GM18498 (cell line): ENCODE measurements at regions not wholly inside any gene's neighbourhood (a gene's known extent, or its start where the extent isn't known, plus 50 kb on each side); places are given as distances from the start of the nearest gene placed in this dataset.

Source experiments
- ATAC-seq: cut with Tn5 transposase; IDR thresholded peaks from one replicate; pipeline ENCODE4 v1.9.1; 2021; ENCODE audit warnings: mild to moderate bottlenecking, moderate library complexity; ENCODE audit not compliant: unreplicated experiment

- no peak for ATAC-seq
Observed at GRCh38 chr2:16615687-16616615, 49.7 kb downstream of the CYRIA start.

GRCh38 chr2:16615246-16615645 lies 50.4 kb downstream of the CYRIA start:
- no peak for ATAC-seq

GRCh38 chr2:16614314-16614860 lies 51.2 kb downstream of the CYRIA start:
- no peak for ATAC-seq

DNA sequence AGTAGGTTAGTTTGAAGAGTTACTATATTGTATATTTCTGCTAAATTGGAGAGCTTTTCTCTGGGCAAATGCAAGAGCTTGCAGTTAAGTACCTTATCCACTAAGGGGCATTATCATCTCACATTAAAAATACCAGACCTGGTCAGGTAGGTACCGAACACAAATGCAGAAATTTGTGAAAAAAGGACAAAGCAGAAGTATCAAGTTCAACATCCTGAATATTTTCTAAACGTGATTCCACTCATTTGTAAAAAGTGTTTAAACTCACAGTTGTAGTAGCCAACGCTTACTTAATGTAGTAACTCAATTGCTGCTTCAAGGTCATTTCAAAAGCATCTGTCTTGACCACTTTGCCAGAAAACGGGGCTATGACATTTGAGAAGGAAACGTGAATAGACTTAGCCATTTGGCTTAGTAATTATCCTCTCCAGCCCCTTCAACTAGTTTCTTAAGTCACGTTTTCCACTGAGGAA lies 52.1 kb downstream of the CYRIA start:
- no peak for ATAC-seq

GRCh38 chr2:16612490-16612889 lies 53.1 kb downstream of the CYRIA start:
- no peak for ATAC-seq

DNA sequence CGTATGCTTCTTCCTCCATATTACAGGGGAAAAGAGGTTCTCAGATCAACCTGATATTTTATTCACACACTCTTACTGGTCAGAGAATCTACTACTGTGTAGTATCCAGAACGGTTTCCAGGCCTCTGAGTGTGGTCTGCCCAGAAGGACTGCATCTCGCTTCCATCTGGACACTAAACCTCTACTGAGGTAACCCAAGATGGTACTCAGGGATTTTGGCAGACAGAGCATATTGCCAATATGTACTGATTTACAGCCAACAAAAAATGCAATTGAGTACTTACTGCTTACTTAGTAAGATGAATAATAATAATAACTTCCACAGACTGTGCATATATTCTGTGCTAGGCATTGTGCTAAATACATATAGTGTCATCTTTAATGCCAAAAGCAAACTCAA lies 55.8 kb downstream of the CYRIA start:
- ATAC-seq: no peak

DNA sequence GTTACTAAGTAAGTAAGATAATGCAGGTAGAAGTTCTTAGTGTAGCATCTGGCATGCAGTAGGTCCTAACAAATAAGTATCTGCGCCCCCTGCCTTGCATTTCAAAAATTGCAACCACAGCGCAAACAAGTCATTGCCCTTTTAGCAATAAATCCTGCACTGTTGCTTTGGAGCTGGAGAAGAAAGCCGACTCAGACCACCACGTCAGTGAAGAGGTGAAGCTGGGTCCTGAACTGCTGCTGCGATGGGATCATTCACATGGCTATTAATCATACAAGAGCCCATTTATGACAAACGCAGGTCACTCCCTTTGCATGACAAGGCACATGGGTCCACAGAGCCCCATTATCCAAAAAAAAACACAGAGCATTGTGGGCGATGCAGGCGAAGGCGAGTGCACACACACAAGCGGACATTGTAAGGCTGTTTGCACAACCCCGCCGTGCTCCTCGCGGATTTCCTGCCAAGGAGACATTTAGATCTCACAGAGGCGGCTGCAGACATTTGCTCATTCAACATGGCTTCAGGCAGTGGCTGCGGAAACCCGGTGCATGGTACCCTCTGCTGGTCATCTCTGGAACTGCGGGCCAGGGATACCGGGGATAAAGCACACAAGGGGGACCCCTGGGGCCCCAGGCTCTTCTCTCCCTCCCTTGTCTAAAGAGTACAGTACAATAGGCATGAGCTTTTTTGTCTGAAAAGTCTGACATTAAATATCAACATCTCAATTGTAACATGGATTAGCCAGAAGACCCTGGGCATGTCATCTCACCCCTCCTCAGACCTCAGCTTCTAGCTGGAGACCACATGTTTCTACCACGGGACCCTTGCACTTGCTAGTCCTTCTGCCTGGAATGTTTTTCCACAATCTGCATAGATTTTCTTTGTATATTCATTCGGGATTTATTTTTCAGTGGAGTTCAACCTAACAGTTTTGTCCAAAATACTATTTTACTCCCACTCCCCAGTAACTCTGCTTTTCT lies 56.7 kb downstream of the CYRIA start:
- ATAC-seq: peak; percentile 95

DNA sequence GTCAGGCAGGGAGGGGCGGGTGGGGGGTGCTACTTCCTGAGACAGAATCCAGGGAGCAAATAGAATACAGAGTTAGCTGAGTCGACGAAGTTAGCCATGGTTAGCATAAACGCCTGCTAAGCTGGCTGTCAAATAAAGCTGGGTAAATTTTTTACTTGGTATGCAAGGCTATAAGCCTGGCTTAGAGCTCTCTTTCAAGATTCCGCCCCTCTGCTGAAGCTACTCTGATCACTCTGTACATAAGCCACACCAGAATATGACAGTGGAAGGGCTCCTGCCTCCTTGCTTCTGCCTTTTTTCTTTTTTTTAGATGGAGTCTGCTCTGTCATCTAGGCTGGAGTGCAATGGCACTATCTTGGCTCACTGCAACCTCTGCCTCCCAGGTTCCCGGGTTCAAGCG lies 58.3 kb downstream of the CYRIA start:
- ATAC-seq: no peak

- ATAC-seq: no peak
Observed at GRCh38 chr2:16604236-16604635, 61.4 kb downstream of the CYRIA start.

DNA sequence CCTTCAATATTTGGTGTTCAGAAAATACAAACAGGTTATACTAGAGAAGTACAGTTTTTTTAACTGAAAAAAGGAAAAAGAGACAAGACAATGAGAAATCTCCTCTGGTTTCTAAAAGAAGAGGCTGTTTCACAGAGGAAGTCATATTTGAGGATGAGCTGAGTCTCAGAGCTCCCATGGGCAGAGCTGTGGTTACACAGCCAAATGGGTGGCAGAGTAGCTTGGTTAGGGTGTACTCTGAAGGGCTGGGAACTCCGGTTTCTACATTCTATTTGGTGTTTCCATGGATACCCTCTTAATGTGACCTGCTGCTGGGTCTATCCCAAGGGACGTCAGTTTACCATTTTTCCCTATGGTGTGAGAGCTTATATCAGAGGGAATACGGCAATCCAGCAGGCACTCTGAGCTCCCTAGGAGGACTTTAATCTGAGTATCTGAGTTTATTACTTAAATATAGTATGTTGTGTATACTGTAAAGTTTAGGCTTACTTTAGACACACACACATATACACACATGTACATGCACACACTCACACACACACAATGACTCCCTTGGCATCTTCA lies 74.2 kb downstream of the CYRIA start:
- ATAC-seq: no peak

DNA sequence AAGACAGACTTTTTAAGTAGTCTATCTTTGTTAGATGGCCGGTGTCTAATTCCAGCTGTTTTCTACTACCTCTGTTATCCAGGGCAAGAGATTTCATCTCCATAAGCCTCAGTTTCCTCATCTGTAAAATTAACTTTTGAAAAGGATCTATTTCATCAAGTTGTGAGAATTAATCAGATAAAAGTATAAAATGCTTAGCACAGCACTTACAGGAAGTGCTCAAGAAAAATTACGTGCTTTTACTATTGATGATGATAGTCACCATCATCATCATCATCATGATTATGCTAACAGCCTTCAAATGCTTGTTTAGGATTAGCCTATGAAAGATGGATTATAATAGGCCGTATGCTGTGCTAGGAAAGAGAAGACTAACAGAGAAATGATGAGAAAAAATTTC lies 76.2 kb downstream of the CYRIA start:
- ATAC-seq: no peak

DNA sequence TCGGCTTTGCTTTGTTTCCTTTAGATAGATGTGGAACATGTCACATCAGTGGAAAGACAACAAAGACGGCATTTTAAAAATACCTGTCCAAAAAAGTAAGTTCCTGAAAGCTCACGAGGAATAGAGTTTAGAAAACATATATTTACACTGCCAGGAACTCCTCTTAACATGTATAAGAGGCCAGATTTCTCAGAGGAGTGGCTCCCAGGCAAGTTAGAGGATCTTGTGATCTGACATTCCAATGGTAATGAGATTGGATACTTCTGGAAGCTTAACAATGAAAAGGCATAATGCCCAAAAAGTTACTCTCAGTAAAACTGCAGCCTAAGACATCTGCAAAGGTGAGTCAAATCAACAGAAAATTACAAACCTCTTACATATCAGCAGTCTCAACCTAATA lies 77.1 kb downstream of the CYRIA start:
- ATAC-seq: no peak

DNA sequence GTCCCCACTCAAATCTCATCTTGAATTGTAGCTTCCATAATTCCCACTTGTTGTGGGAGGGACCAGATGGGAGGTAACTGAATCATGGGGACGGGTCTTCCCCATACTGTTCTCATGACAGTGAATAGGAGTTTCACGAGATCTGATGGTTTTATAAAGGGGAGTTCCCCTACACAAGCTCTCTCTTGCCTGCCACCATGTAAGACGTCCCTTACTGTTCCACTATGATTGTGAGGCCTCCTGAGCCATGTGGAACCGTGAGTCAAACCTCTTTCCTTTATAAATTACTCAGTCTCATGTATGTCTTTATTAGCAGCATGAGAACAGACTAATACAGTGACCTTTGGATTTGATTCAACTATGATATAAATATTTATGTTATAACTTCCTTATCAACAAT lies 78.0 kb downstream of the CYRIA start:
- ATAC-seq: no peak

DNA sequence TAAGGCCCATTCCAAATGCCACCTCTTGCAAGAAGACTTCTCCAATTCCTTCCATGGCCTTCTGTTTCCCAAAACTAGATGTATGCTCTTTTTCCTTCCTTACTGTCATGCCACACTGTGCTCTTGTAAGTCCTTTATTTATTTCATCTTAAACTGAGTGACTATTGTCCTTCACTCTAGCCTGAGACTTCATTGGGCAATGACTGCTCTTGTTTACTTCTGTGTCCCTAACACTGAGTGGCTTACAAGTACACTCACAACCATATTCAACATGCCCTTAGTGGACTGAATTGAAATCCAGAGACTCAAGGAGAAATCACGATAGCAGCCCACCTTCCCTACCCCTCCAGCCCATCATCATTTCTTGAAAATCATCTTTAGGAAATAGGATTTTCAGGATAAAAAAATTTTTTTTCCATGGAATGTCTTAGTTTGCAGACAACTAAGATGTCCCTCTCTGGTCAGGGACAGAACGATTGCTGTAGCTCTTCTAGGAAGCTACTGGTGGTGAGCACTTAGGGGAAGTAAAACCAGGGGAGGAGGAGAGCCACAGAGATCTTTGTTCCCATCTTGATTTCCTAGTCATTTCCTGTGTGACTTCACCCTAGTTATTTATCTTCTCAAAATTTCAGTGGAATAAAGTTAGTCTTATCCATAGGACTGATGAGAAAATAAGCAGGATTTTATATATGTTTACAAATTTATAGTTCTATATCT lies 80.7 kb downstream of the CYRIA start:
- no peak for ATAC-seq

DNA sequence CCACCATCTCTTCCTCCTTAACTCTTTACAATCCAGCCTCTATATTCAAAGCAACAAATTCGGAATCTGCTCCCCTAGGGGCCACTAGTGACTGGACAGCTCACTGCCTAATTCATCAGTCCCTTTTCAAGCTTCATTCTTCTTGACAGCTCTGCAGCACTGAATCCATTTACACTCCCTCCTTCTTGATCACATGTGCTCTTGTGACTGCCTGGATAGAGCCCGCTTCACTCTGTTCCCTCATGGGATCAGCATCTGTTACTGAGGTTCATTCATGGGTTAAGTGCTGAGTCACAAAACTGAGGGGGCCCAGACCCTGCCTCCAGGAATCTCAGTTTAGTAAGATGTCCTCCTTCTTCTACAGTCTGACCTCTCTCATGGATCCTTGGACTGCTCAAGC lies 81.5 kb downstream of the CYRIA start:
- no peak for ATAC-seq

GRCh38 chr2:16581241-16581640 lies 84.4 kb downstream of the CYRIA start:
- ATAC-seq: no peak

DNA sequence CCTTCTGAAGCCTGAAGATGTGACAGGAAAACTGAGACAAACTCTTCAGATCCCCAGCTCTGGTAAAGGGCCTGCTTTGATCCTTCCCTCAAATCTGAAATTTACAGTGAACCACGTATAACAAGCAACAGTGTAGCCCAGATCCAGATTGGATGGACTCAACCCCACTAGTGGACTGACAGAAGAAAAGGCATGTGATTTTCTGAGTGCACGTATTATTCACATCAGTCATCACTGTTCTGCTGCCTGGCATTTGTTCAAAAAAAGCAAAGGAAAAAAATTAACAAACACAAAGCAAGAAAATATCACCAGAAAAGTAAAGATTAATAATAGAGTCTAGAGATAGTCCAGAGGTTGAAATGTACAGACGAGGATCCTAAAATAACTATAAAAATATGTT lies 87.6 kb downstream of the CYRIA start:
- ATAC-seq: no peak

GRCh38 chr2:16570516-16570915 lies 95.1 kb downstream of the CYRIA start:
- ATAC-seq: no peak

GRCh38 chr2:16568998-16569784 lies 96.4 kb downstream of the CYRIA start:
- no peak for ATAC-seq

DNA sequence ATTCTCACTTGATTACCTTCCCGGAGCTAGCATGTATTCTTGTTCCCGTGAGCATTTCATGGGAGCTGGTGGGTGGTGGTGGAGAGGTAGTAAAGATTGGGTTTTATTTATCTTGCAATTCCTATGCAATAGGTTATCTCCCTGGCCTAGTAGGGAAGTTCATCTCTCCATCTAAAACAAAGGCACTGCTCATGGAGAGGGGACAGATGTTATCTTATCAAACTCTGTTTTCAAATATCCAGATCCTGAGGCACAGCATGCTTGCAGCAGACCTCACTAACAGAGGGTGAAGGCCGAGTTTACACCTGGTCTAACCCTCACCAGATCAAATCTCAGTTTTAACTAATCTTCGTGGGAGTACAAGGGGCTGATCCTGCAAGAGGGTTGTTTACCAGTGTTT lies 98.9 kb downstream of the CYRIA start:
- ATAC-seq: no peak
